ENCODE measurements at regions not wholly inside any gene's neighbourhood (a gene's known extent, or its start where the extent isn't known, plus 50 kb on each side); places are given as distances from the start of the nearest gene placed in this dataset.

- no peak for DNase-seq (ENCODE audit: low spot score)
These were observed 71.4 kb upstream of the TNRC6C start for GRCh38 chr17:77887110-77887463.

DNA sequence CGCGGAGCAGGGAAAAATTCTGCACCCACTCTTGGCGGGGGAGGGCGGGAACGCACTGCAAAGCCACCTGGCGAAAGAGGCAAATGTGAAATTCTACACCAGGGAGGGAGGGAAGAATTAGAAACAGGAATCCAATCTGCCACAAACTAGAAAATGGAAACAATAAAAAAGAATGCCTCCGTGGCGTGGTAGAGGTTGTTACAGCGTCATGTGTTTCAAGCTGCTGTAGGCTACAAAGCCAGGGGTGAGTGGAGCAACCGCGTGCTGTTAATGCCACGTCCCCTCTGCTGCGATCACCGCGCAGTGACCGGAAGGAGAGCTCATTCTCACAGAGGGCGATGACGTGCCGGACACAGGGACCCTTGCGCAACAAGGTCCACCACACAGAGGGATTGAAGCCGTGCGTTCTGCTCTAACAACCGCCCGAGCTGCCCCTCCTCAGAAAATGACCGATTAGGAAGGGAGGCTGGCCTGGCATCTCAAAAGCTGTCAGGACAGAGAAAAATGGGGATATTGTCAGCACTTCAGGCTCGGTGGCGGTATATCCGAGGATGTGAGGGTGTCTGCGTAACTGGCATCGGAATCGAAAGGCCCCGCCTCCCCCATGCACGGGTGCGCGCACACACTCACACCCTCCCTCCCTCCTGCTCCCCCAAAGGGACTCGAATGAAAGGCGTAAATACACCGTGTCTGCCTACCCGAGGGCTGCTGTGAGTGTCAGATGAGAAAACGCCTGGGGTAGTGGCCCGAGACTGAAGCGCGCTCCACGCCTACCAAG lies 70.8 kb upstream of the TNRC6C start:
- peak; percentile 56 for DNase-seq (ENCODE audit: low spot score)

- no peak for DNase-seq (ENCODE audit: low spot score)
These were observed 70.0 kb upstream of the TNRC6C start for GRCh38 chr17:77888242-77889134.

DNA sequence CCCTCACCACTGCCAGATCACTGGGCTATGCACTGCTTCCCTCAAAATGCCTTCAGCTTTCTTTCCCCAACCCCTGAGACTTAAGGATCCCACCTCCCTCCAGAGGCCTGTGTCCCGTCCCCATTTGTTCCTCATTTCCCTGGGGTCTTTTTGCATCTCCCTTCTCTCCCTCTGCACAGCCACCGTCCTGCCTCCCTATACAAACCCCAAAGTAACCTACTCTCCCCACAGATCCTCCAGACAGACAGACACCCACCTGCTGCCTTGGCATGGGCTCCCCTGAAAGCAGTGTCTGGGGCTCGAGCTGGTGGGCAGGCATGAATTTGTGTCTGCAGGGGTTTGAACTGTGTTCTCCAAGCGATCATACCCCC lies 69.4 kb upstream of the TNRC6C start:
- no peak for DNase-seq (ENCODE audit: low spot score)

DNA sequence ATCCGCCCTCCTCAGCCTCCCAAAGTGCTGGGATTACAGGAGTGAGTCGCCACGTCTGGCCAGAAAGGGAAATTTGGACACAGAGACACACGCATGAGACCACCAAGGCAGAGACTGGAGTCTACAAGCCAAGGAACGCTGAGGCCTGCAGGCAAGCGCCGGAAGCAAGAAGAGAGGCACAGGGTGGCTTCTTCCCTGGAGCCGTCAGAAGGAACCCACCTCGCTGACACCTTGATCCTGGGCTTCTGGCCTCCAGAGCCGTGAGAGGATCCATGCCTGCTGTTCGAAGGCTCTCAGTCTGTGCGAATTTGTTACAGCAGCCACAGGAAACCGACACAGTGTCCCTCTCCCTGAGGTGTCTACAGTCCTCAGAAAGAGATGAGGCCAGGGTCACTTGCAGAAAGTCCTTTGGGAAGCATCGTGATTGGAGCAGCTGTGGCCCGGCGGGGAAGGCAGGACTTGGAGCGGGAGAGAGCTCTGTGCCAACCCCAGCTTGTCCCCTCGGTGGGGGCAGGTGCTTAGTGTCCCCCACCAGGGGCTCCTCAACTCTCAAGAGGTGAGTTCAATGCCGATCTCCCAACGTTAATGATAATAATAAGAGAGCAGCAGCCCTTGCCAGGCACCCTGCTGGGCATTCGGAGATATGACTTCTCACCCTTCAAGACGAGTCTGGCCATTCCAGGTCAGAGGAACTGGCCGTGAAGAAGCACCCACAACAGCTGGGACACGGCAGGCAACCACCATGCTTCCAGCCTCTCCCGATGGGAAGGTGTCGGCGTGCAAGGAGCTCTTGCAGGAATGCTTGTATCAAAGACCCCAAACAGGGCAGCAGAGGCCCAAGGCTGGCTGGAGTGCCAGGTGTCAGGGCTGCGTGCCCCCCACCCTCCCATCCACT lies 68.4 kb upstream of the TNRC6C start:
- DNase-seq (ENCODE audit: low spot score) = no peak

DNA sequence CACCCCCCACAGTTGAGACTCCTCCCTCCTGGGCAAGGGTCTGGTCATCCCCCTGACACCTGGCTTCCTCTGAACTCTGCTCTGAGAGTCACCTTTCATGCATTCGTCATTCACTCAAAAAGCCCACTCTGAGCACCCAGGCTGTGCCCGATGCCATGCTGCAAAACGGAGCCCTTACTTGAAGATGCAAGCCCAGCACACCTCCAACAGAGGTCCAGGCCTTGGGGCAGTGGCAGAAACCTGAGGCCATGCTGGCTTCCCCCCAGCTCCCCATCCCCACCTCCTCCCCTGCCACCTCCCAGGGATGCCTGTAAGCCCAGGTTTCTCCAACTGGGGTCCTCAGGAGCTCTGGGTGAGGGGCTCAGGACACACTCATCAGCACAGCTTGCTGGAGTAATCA lies 67.7 kb upstream of the TNRC6C start:
- no peak for DNase-seq (ENCODE audit: low spot score)

GRCh38 chr17:77891602-77892001 lies 66.9 kb upstream of the TNRC6C start:
- no peak for DNase-seq (ENCODE audit: low spot score)

GRCh38 chr17:77892031-77892430 lies 66.5 kb upstream of the TNRC6C start:
- no peak for DNase-seq (ENCODE audit: low spot score)

GRCh38 chr17:77892469-77893143 lies 65.9 kb upstream of the TNRC6C start:
- no peak for DNase-seq (ENCODE audit: low spot score)

DNA sequence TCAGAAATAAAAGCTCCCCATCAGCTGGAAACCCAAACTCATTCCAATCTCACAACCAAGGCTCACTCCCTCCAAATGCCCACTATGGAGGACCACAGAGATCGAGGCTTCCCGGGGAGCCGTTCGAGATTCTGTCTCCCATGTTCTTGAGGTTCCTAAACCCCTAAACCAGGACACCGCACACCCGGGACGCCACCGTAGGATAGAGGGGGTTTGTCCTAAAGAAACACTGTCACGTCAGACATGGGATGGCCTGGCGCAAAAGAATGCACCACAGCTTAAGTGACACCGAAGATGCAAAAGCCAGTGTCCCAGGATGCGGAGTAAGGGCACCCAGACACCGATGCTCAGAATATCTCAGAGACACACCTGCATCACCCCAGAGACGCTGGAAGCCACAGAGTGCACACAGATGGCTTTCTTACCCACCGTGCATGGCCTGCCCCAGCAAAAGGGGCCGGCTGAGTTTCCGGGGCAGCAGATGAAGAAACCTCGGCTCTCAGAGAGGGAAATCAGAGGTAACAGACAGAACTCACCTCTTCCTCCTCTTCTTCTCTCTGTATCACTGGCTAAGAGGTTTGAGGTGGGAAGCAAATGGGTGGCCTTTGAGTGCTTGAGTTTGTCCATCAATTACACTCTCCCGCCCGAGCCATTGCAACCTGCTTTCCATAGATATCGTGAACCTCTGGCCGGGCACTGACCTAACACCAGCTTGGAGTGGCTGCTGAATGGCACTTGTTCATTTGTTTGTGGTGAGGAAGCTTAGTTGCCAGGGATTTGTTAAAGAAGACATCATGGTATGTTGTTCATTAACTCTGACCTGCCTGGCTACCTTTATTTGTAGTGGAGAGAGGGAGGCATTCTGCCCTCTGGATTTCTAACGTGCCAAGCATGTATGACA lies 65.1 kb upstream of the TNRC6C start:
- no peak for DNase-seq (ENCODE audit: low spot score)

DNA sequence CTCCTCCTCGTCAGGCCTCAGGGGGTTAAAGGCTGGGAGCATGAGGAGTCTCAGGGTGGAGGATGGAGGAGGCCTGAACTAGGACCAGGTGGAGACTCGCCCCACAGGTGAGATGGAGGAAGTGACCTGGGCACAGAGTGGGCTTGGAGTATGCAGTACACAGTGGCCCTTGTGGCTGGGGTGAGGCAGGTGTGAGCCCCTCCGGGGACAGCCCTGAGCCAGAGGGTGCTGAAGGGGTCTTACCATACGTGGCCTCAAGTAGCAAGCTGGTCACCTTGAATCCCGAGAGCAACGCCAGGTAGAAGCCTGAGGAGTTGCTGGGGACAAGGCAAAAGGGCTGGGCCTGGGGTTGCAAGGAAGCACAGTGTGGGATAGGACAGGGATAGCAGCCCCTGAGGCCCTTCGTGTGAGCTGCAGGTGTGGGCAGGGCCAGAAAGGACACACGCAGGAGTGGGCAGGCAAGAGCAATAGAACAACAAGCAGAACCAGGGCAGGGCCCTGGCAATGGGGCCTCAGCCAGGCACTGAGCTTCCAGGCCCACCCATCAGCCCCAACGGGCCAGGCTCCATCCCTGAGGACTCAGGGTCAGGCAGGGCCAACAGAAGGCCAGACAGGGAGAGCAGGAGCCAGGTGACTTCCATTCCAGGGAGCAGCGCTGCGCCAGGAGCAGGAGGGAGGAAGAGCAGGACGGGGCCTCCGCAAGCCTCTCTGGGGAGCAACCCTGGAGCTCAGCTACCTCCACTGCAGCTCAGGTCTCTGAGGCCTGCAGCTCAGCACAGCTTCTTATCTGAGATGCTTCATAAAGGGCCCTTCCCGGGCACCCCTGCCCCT lies 64.2 kb upstream of the TNRC6C start:
- no peak for DNase-seq (ENCODE audit: low spot score)

- DNase-seq (ENCODE audit: low spot score) = no peak
These were observed 60.7 kb upstream of the TNRC6C start for GRCh38 chr17:77897741-77898301.

- no peak for DNase-seq (ENCODE audit: low spot score)
These were observed 59.7 kb upstream of the TNRC6C start for GRCh38 chr17:77898521-77899434.

DNA sequence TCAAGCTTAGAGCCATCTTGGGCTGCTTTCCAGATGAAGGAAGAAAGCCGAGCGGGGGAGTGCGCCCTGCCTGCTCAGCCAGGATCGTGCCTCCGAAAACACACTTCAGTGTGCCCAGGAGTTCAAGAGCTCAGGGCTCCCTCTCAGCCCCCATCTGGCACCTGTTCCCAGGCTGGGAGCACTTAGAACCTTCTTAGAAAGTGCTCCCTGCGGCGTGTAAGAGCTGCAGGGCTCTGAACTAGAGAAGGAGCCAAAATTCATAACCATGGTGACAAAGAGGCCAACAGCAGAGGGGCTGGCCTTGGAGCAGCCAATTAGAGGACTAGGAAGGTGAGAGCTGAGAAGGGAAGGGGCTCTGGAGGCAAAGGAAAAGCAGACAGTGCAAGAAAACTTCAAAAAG lies 59.0 kb upstream of the TNRC6C start:
- no peak for DNase-seq (ENCODE audit: low spot score)

GRCh38 chr17:77901481-77901880 lies 57.0 kb upstream of the TNRC6C start:
- no peak for DNase-seq (ENCODE audit: low spot score)

GRCh38 chr17:77905266-77905665 lies 53.2 kb upstream of the TNRC6C start:
- DNase-seq (ENCODE audit: low spot score) = no peak

- no peak for DNase-seq (ENCODE audit: low spot score)
These were observed 52.7 kb upstream of the TNRC6C start for GRCh38 chr17:77905766-77906165.

DNA sequence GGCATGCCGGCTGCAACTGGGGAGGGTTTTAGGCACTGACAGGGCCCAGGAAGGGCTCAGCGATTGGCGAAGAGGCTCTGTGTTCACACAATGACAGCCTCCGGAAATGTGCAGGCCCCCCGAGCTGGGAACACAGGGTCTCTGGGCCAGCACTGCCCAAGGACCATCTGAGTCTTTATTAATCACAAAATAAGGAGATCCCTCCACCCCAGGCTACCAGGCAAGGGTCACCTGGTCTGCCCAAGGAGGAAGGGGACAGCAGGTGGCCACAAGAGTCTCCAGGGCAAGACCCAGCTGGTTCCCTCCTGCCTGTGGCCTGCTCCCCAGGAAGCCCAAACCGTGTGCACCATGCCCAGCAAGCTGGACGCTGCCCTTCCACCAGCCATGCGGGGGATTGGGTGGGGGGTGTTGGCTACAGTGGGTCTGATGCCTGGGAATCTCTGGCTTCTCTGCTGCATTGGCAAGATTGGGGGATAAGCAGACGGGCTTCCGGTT lies 52.1 kb upstream of the TNRC6C start:
- no peak for DNase-seq (ENCODE audit: low spot score)
